ENCODE measurements at regions not wholly inside any gene's neighbourhood (a gene's known extent, or its start where the extent isn't known, plus 50 kb on each side); places are given as distances from the start of the nearest gene placed in this dataset.

- DNase-seq (ENCODE audit: low spot score in 2 of 2): no peak
- 38 to 52% methylated on average over 1 of the region's 1 CpG for WGBS, 2 donors
- intact Hi-C loops (cut with DNase I; ENCODE audit: low total_unique reads): no loop called here
- no peak for TF ChIP-seq POLR2A (IDR thresholded peaks at IDR 0.05)
- no peak for TF ChIP-seq CTCF (IDR thresholded peaks at IDR 0.05)
- H3K4me3 ChIP-seq (ENCODE audit: low read depth, poor library complexity, severe bottlenecking): no peak overlapping the region
These were observed 94.7 kb upstream of the INTU start for GRCh38 chr4:127538016-127538415.

GRCh38 chr4:127540497-127541025, 92.2 kb upstream of the INTU start:
- intact Hi-C loops (cut with DNase I; ENCODE audit: low total_unique reads): no loop called here

GRCh38 chr4:127545271-127545670, 87.5 kb upstream of the INTU start:
- no peak for DNase-seq (ENCODE audit: low spot score in 2 of 2)
- intact Hi-C loops (cut with DNase I; ENCODE audit: low total_unique reads): no loop called here
- TF ChIP-seq CTCF (IDR thresholded peaks at IDR 0.05): no peak
- TF ChIP-seq POLR2A (IDR thresholded peaks at IDR 0.05): no peak
- H3K4me3 ChIP-seq (ENCODE audit: low read depth, poor library complexity, severe bottlenecking): no peak overlapping the region

More at GRCh38 chr4:127540497-127541025, 92.2 kb upstream of the INTU start:
- TF ChIP-seq POLR2A (IDR thresholded peaks at IDR 0.05) (no peak), CTCF (IDR thresholded peaks at IDR 0.05) (no peak)
- DNase-seq (ENCODE audit: low spot score in 2 of 2): no peak
- no peak overlapping the region for H3K4me3 ChIP-seq (ENCODE audit: low read depth, poor library complexity, severe bottlenecking)
- 74 to 84% methylated on average over 3 of the region's 3 CpGs for WGBS, 2 donors

DNA sequence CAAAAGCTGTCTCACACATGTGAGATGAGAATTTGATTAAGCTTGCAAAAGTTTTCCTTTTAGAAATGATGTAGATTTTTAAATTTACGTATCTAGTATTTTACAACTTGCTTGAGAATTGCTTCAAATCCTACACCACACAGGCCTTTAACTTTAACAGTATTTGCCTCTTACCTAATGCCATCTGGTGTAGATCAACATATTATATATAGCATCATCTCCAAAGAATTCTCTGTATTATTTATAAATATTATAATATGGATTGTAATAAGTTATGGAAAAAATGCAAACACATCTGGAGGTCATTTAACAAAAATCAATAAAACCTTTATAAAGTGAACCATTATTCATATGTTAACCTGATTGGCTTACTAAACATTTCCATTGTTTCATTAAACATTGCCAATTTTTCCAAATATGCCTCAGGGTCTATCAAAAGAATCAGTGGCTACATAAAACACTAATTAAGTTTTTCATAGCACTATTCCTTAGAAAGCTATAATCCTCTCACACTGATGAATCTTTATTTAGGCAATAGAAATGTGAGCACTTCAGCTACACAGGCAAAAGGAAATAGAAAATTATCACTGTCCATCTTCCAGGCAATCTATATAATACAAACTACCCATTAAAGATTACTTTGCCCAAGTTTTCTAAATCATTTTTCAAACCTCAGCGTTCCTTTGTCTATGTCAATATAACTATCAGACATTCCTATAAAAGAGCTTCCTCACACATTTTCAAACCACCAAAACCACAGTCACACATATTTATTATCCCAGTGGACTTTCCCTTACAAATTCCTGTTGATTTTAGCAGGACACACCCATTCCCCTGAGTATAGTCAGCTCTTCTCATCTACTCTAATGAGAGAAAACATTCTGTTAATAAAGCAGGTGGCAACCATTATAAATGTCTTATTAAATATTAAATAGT, 83.5 kb upstream of the INTU start:
- 65 to 71% methylated on average over 2 of the region's 2 CpGs for WGBS, 2 donors
- no peak for TF ChIP-seq POLR2A (IDR thresholded peaks at IDR 0.05)
- TF ChIP-seq CTCF (IDR thresholded peaks at IDR 0.05): no peak
- DNase-seq (ENCODE audit: low spot score in 2 of 2): no peak
- no peak overlapping the region for H3K4me3 ChIP-seq (ENCODE audit: low read depth, poor library complexity, severe bottlenecking)
- intact Hi-C loops (cut with DNase I; ENCODE audit: low total_unique reads): no loop called here

DNA sequence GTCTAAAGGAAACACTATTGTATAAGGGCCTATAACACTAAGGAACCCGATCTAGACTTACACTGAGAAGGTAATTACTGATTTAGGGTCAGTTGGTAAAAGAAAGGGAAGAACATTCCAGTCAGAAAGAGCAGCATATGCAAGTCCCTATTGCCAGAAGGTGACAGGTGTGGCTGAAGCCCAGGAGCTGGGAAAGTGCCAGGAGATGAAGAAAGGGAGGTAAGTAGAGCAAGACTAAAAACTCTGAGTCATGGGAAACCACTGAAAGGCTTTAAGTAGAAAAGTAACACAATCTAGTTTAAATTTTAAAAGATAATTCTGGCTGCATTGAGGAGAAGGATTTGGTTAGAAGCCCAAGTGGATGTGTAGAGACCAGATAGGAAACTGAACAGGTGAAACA, 77.7 kb upstream of the INTU start:
- no peak for TF ChIP-seq POLR2A (IDR thresholded peaks at IDR 0.05)
- no peak for TF ChIP-seq CTCF (IDR thresholded peaks at IDR 0.05)
- H3K4me3 ChIP-seq (ENCODE audit: low read depth, poor library complexity, severe bottlenecking): no peak overlapping the region
- intact Hi-C loops (cut with DNase I; ENCODE audit: low total_unique reads): no loop called here
- WGBS, 2 donors: 76 to 84% methylated on average over 1 of the region's 1 CpG
- DNase-seq (ENCODE audit: low spot score in 2 of 2): no peak

All from lower leg skin (tissue), 4 donors.